ENCODE measurements at regions not wholly inside any gene's neighbourhood (a gene's known extent, or its start where the extent isn't known, plus 50 kb on each side); places are given as distances from the start of the nearest gene placed in this dataset.

- Histone ChIP-seq H3K4me3 (no peak overlapping the region), H3K27me3 (no peaks in the 10 kb centered on the region), H3K9me3 (no peaks in the 10 kb centered on the region), H3K27ac (no peak overlapping the region), H3K4me1 (peaks cover 0 to 9% of the 10 kb centered on the region in 2 donors), H3K36me3 (no peaks in the 10 kb centered on the region)
- no peak for TF ChIP-seq CTCF (IDR thresholded peaks at IDR 0.05)
- intact Hi-C loops (cut with DNase I) = loop anchor here (5.0 kb wide), 1 partner anchor 464 kb away; the partner anchor contains the start of gene PRIM2
- no peak for DNase-seq (ENCODE audit: low spot score in 2 of 2)
Observed at GRCh38 chr6:56853541-56853940, 101.4 kb upstream of the BEND6 start.

- Histone ChIP-seq H3K27ac (peak overlapping the region; percentile 36 to 64), H3K9me3 (no peaks in the 10 kb centered on the region), H3K4me1 (peaks cover 0 to 9% of the 10 kb centered on the region in 2 donors), H3K27me3 (no peaks in the 10 kb centered on the region), H3K36me3 (no peaks in the 10 kb centered on the region), H3K4me3 (peak overlapping the region; percentile 66 to 73)
- no peak for TF ChIP-seq CTCF (IDR thresholded peaks at IDR 0.05)
- intact Hi-C loops (cut with DNase I) = loop anchor here (5.0 kb wide), 1 partner anchor 465 kb away; the partner anchor contains the start of gene PRIM2
- DNase-seq (ENCODE audit: low spot score in 2 of 2) = no peak
Observed at GRCh38 chr6:56852260-56853010, 102.5 kb upstream of the BEND6 start.

- no peaks in the 10 kb centered on the region for H3K36me3 ChIP-seq
- no peaks in the 10 kb centered on the region for H3K9me3 ChIP-seq
- DNase-seq (ENCODE audit: low spot score in 2 of 2) = peak in 1 of 2 donors; percentile 77
- intact Hi-C loops (cut with DNase I) = loop anchor here (1.0 to 5.0 kb wide), 4 partner anchors 53 to 466 kb away; partner anchors contain the start of gene PRIM2
- peak; percentile 42 to 75 (median 69) for TF ChIP-seq CTCF (IDR thresholded peaks at IDR 0.05)
- H3K27me3 ChIP-seq = no peaks in the 10 kb centered on the region
- H3K27ac ChIP-seq = peak overlapping the region; percentile 67 to 69
- H3K4me1 ChIP-seq = peaks cover 0 to 9% of the 10 kb centered on the region in 2 donors
- peak overlapping the region; percentile 66 to 73 for H3K4me3 ChIP-seq
Observed at GRCh38 chr6:56851541-56852259, 103.2 kb upstream of the BEND6 start.

GRCh38 chr6:56851074-56851473, 103.8 kb upstream of the BEND6 start:
- Histone ChIP-seq H3K9me3 (no peaks in the 10 kb centered on the region), H3K27ac (peak overlapping the region; percentile 67 to 69), H3K27me3 (no peaks in the 10 kb centered on the region), H3K36me3 (no peaks in the 10 kb centered on the region), H3K4me3 (peak overlapping the region; percentile 66 to 73), H3K4me1 (peaks cover 0 to 9% of the 10 kb centered on the region in 2 donors)
- intact Hi-C loops (cut with DNase I) = loop anchor here (1.0 to 5.0 kb wide), 4 partner anchors 52 to 466 kb away; partner anchors contain the start of gene PRIM2
- DNase-seq (ENCODE audit: low spot score in 2 of 2) = peak in 1 of 2 donors; percentile 64
- no peak for TF ChIP-seq CTCF (IDR thresholded peaks at IDR 0.05)

- Histone ChIP-seq H3K27me3 (no peaks in the 10 kb centered on the region), H3K27ac (peak overlapping the region; percentile 67 to 69), H3K4me3 (peak overlapping the region; percentile 66 to 73), H3K4me1 (peaks cover 0 to 9% of the 10 kb centered on the region in 2 donors), H3K9me3 (no peaks in the 10 kb centered on the region), H3K36me3 (no peaks in the 10 kb centered on the region)
- intact Hi-C loops (cut with DNase I) = loop anchor here (1.0 to 5.0 kb wide), 4 partner anchors 52 to 467 kb away; partner anchors contain the start of gene PRIM2
- no peak for TF ChIP-seq CTCF (IDR thresholded peaks at IDR 0.05)
- DNase-seq (ENCODE audit: low spot score in 2 of 2) = no peak
Observed at GRCh38 chr6:56850626-56851025, 104.3 kb upstream of the BEND6 start.

Data from ascending aorta (tissue), 2 donors.